ENCODE measurements at regions not wholly inside any gene's neighbourhood (a gene's known extent, or its start where the extent isn't known, plus 50 kb on each side); places are given as distances from the start of the nearest gene placed in this dataset.

DNA sequence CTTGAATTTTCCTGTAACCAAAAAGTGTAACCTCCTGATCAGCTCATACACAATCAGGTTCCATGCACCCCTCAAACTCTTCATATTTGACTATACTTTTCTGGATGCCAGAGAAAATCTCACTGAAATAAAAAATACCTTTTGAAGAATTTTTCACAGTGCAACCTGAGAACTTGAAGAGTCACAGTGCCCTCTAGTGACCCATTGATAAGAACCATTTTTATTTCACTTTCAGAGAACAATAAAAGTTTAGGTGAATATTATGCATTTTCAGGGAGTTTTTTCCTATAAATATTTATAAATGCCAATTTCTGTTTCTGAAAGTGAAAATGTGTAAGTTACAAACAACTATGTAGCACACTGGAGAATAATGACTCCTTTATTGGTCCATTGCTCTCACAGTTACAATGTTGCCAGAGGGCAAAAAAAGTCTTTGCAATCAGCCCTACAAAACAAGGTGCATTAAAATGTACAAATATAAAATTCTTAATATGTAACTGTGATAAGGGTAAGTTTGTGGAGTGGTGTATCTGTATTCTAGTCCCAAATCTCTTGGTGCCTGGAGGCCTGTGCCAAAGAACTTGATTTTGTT, 153.6 kb upstream of the INTU start:
- Histone ChIP-seq H3K36me3 (ENCODE audit: control insufficient read depth in 2 of 3, insufficient read depth in 3 of 3, low read length in 3 of 3) (no peaks in the 10 kb centered on the region), H3K4me1 (ENCODE audit: control insufficient read depth in 2 of 3, insufficient read depth in 2 of 3, low read depth in 1 of 3, low read length in 3 of 3) (no peaks in the 10 kb centered on the region), H3K9ac (ENCODE audit: low read length in 3 of 3) (no peak overlapping the region), H3K27me3 (ENCODE audit: control insufficient read depth, insufficient read depth, low read length) (no peaks in the 10 kb centered on the region), H3K4me3 (ENCODE audit: low read length in 3 of 3) (no peak overlapping the region), H3K27ac (ENCODE audit: low read depth in 2 of 2, low read length in 2 of 2) (no peak overlapping the region), H3K9me3 (ENCODE audit: control insufficient read depth in 2 of 3, insufficient read depth in 1 of 3, low read length in 3 of 3) (no peaks in the 10 kb centered on the region)
- intact Hi-C loops (cut with DNase I) = no loop called here
- FAIRE-seq = peak; percentile 50
- DNase-seq = peak in 2 of 5 donors; percentile 58 to 77
- TF ChIP-seq CTCF (IDR thresholded peaks at IDR 0.05; ENCODE audit: borderline replicate concordance, extremely low read depth, insufficient read depth) = peak; percentile 52

DNA sequence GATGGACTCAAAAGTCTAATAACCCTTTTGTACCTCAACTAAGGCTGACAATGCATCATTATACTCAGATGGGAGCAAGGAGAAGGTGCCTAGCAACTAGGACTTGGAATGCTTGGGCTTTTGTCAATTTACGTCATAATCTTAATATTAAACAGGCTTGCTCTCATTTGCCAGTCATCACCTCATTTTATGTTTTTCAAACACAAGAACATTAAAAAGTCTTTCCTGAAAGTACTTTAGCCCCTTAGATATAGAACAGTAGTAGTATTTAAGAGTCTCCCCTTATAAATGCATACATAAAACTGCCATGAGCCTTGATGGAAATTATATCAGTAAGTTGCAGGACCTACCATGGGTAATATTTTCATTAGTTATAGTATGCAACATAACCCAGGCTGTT, 150.7 kb upstream of the INTU start:
- Histone ChIP-seq H3K27ac (ENCODE audit: low read depth in 2 of 2, low read length in 2 of 2) (no peak overlapping the region), H3K27me3 (ENCODE audit: control insufficient read depth, insufficient read depth, low read length) (no peaks in the 10 kb centered on the region), H3K9ac (ENCODE audit: low read length in 3 of 3) (no peak overlapping the region), H3K4me1 (ENCODE audit: control insufficient read depth in 2 of 3, insufficient read depth in 2 of 3, low read depth in 1 of 3, low read length in 3 of 3) (no peaks in the 10 kb centered on the region), H3K9me3 (ENCODE audit: control insufficient read depth in 2 of 3, insufficient read depth in 1 of 3, low read length in 3 of 3) (no peaks in the 10 kb centered on the region), H3K4me3 (ENCODE audit: low read length in 3 of 3) (no peak overlapping the region), H3K36me3 (ENCODE audit: control insufficient read depth in 2 of 3, insufficient read depth in 3 of 3, low read length in 3 of 3) (no peaks in the 10 kb centered on the region)
- no peak for TF ChIP-seq CTCF (IDR thresholded peaks at IDR 0.05; ENCODE audit: borderline replicate concordance, extremely low read depth, insufficient read depth)
- FAIRE-seq (no peak), DNase-seq (no peak)
- intact Hi-C loops (cut with DNase I) = no loop called here

GRCh38 chr4:127484117-127484516, 148.6 kb upstream of the INTU start:
- intact Hi-C loops (cut with DNase I) = no loop called here
- Histone ChIP-seq H3K9ac (ENCODE audit: low read length in 3 of 3) (no peak overlapping the region), H3K9me3 (ENCODE audit: control insufficient read depth in 2 of 3, insufficient read depth in 1 of 3, low read length in 3 of 3) (no peaks in the 10 kb centered on the region), H3K4me1 (ENCODE audit: control insufficient read depth in 2 of 3, insufficient read depth in 2 of 3, low read depth in 1 of 3, low read length in 3 of 3) (no peaks in the 10 kb centered on the region), H3K4me3 (ENCODE audit: low read length in 3 of 3) (no peak overlapping the region), H3K27ac (ENCODE audit: low read depth in 2 of 2, low read length in 2 of 2) (no peak overlapping the region), H3K27me3 (ENCODE audit: control insufficient read depth, insufficient read depth, low read length) (no peaks in the 10 kb centered on the region), H3K36me3 (ENCODE audit: control insufficient read depth in 2 of 3, insufficient read depth in 3 of 3, low read length in 3 of 3) (no peaks in the 10 kb centered on the region)
- no peak for DNase-seq
- FAIRE-seq = no peak
- no peak for TF ChIP-seq CTCF (IDR thresholded peaks at IDR 0.05; ENCODE audit: borderline replicate concordance, extremely low read depth, insufficient read depth)

DNA sequence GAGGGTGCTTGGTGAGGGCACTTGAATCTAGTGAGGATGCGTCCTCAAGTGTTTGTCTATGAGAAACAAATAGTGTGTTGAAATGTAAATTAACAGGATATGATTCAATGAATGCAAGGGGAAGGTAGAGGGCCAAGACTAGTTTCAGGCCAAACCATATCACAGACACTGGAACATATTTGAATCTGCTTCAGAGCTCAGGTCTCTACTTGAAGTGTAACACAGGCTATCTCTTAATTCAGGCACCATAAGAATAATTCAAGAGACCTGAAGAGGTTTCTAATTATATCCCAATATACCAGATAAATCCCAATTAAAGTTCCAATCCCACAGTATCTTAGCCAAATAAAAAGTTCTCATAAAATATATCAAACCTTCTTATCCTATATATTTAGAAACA, 146.5 kb upstream of the INTU start:
- no peak for FAIRE-seq
- no peak for TF ChIP-seq CTCF (IDR thresholded peaks at IDR 0.05; ENCODE audit: borderline replicate concordance, extremely low read depth, insufficient read depth)
- intact Hi-C loops (cut with DNase I) = no loop called here

More for the DNA sequence above, 146.5 kb upstream of the INTU start:
- Histone ChIP-seq H3K4me3 (ENCODE audit: low read length in 3 of 3) (no peak overlapping the region), H3K36me3 (ENCODE audit: control insufficient read depth in 2 of 3, insufficient read depth in 3 of 3, low read length in 3 of 3) (no peaks in the 10 kb centered on the region), H3K4me1 (ENCODE audit: control insufficient read depth in 2 of 3, insufficient read depth in 2 of 3, low read depth in 1 of 3, low read length in 3 of 3) (no peaks in the 10 kb centered on the region), H3K27ac (ENCODE audit: low read depth in 2 of 2, low read length in 2 of 2) (no peak overlapping the region), H3K27me3 (ENCODE audit: control insufficient read depth, insufficient read depth, low read length) (no peaks in the 10 kb centered on the region), H3K9me3 (ENCODE audit: control insufficient read depth in 2 of 3, insufficient read depth in 1 of 3, low read length in 3 of 3) (no peaks in the 10 kb centered on the region), H3K9ac (ENCODE audit: low read length in 3 of 3) (no peak overlapping the region)
- no peak for DNase-seq

All from kidney (tissue), 13 donors.